CD4-positive, CD25-positive, alpha-beta regulatory T cell (primary cell): ENCODE measurements at regions not wholly inside any gene's neighbourhood (a gene's known extent, or its start where the extent isn't known, plus 50 kb on each side); places are given as distances from the start of the nearest gene placed in this dataset.
A peak's percentile ranks its signal among the peaks of the same experiment; 100 is the strongest.

Source experiments
- ATAC-seq, 2 donors: fragments of 150-1000 bp; cut with Tn5 transposase; one replicate each; pipeline ENCODE4 v1.10.0; 2021; ENCODE audit warnings: low read depth in 2 of 2, moderate number of reproducible peaks in 2 of 2, moderate library complexity in 1 of 2
- DNase-seq, 3 donors: peaks; one replicate each; pipeline versions ENCODE4 v3.0.0 to v3.0.0-alpha.2; 2012 to 2022; ENCODE audit warnings: mixed read lengths in 1 of 3
- H3K27ac ChIP-seq: one replicate; pipeline ENCODE4 v1.7.0; 2013; ENCODE audit warnings: mild to moderate bottlenecking, low read length; ENCODE audit not compliant: insufficient read depth, poor library complexity, severe bottlenecking
- H3K27me3 ChIP-seq: one replicate; pipeline ENCODE4 v1.7.0; 2013; ENCODE audit warnings: low read length; ENCODE audit not compliant: control insufficient read depth, insufficient read depth
- H3K36me3 ChIP-seq: one replicate; pipeline ENCODE4 v1.7.0; 2013; ENCODE audit warnings: mild to moderate bottlenecking, low read length, moderate library complexity; ENCODE audit not compliant: control insufficient read depth, insufficient read depth
- H3K4me1 ChIP-seq: 2 replicates; pipeline ENCODE4 v1.7.0; 2013; ENCODE audit warnings: mild to moderate bottlenecking, low read length; ENCODE audit not compliant: insufficient read depth, control insufficient read depth, poor library complexity, severe bottlenecking
- H3K4me3 ChIP-seq: one replicate; pipeline ENCODE4 v1.7.0; 2013; ENCODE audit warnings: low read depth, mild to moderate bottlenecking, low read length, moderate library complexity
- H3K9me3 ChIP-seq, 2 experiments: 1 replicate in 1 of 2; 2 replicates in 1 of 2; pipeline ENCODE4 v1.7.0; 2013; ENCODE audit warnings: low read length in 2 of 2, mild to moderate bottlenecking in 1 of 2, moderate library complexity in 1 of 2; ENCODE audit not compliant: control insufficient read depth in 2 of 2
- H3K27ac Mint-ChIP-seq, 3 donors: one replicate each; pipeline ENCODE4 v1.8.0; 2020 to 2022; ENCODE audit warnings: mild to moderate bottlenecking in 3 of 3, mixed read lengths in 3 of 3, moderate library complexity in 2 of 3
- H3K27me3 Mint-ChIP-seq: one replicate; pipeline ENCODE4 v1.8.0; 2022; ENCODE audit warnings: mild to moderate bottlenecking, mixed read lengths
- H3K36me3 Mint-ChIP-seq: one replicate; pipeline ENCODE4 v1.8.0; 2020; ENCODE audit warnings: mixed read lengths
- H3K4me1 Mint-ChIP-seq, 4 donors: one replicate each; pipeline ENCODE4 v1.8.0; 2020 to 2022; ENCODE audit warnings: mixed read lengths in 4 of 4, mild to moderate bottlenecking in 1 of 4
- H3K4me3 Mint-ChIP-seq, 4 donors: one replicate each; pipeline ENCODE4 v1.8.0; 2020 to 2022; ENCODE audit warnings: mild to moderate bottlenecking in 4 of 4, mixed read lengths in 4 of 4, moderate library complexity in 3 of 4
- H3K9me3 Mint-ChIP-seq, 7 donors: one replicate each; pipeline ENCODE4 v1.8.0; 2020 to 2022; ENCODE audit warnings: mixed read lengths in 7 of 7, mild to moderate bottlenecking in 3 of 7, moderate library complexity in 2 of 7

GRCh38 chr2:107001062-107001461 lies 115.1 kb upstream of the ST6GAL2 start:
- Histone ChIP-seq H3K27me3 (no peaks in the 10 kb centered on the region), H3K36me3 (no peaks in the 10 kb centered on the region), H3K9me3 (no peaks in the 10 kb centered on the region), H3K4me1 (no peaks in the 10 kb centered on the region), H3K27ac (no peak overlapping the region), H3K4me3 (no peak overlapping the region)
- Mint-ChIP-seq H3K4me3 (no peak overlapping the region), H3K27ac (no peak overlapping the region), H3K36me3 (no peaks in the 10 kb centered on the region), H3K27me3 (peaks cover 4% of the 10 kb centered on the region), H3K4me1 (no peaks in the 10 kb centered on the region), H3K9me3 (peaks cover 0 to 7% (median 0%) of the 10 kb centered on the region in 7 donors)
- no peak for DNase-seq
- no peak for ATAC-seq

DNA sequence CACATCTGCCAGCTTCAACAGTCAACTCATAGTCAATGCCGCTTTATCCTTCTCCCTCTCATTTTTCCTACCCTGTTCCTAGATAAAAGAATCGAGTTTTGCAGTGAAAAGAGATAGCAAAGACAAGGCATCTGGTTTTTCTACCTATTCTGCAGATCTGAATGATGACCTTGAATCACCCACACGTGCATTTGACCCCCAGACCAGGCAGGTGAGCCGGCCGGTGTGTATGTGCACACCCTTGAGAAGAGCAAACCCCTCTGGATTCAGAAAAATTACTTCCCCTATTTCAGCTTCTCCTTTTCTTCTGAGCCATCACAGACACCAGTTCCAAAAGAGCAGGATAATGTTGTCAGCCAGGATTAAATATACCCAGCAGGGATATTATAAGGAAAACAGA lies 115.6 kb upstream of the ST6GAL2 start:
- no peaks in the 10 kb centered on the region for H3K4me1 Mint-ChIP-seq
- no peaks in the 10 kb centered on the region for H3K27me3 ChIP-seq
- no peaks in the 10 kb centered on the region for H3K36me3 Mint-ChIP-seq
- ATAC-seq: no peak
- H3K4me3 Mint-ChIP-seq: no peak overlapping the region
- no peaks in the 10 kb centered on the region for H3K4me1 ChIP-seq
- H3K27ac Mint-ChIP-seq: no peak overlapping the region
- no peaks in the 10 kb centered on the region for H3K9me3 ChIP-seq
- H3K27me3 Mint-ChIP-seq: peaks cover 4% of the 10 kb centered on the region
- H3K9me3 Mint-ChIP-seq: peaks cover 0 to 7% (median 0%) of the 10 kb centered on the region in 7 donors
- no peak for DNase-seq
- H3K4me3 ChIP-seq: no peak overlapping the region
- no peaks in the 10 kb centered on the region for H3K36me3 ChIP-seq
- no peak overlapping the region for H3K27ac ChIP-seq

GRCh38 chr2:107001964-107002696 lies 116.2 kb upstream of the ST6GAL2 start:
- Histone ChIP-seq H3K36me3 (no peaks in the 10 kb centered on the region), H3K4me3 (no peak overlapping the region), H3K27ac (no peak overlapping the region), H3K4me1 (no peaks in the 10 kb centered on the region), H3K9me3 (no peaks in the 10 kb centered on the region), H3K27me3 (no peaks in the 10 kb centered on the region)
- Mint-ChIP-seq H3K36me3 (no peaks in the 10 kb centered on the region), H3K27ac (no peak overlapping the region), H3K27me3 (peaks cover 4% of the 10 kb centered on the region), H3K4me3 (no peak overlapping the region), H3K4me1 (no peaks in the 10 kb centered on the region), H3K9me3 (peaks cover 0 to 7% (median 0%) of the 10 kb centered on the region in 7 donors)
- ATAC-seq (no peak), DNase-seq (no peak)

DNA sequence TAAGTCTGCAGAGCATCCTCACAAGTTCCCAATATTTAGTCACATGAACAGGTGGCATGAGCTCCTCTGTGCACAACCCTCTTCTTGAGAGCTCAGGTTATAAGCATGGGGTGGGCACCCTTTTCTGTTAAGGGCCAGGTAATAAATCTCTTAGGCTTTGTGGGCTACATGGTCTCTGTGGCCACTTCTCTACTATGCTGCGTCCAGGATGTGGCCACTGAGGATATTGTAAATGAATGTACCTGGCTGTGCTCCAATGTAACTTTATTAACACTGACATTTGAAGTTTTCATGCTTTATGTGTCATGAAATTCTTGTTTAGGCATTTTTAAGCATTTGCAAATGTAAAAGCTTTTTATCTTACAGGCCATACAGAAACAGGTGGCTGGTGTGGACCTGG lies 116.8 kb upstream of the ST6GAL2 start:
- H3K4me1 Mint-ChIP-seq: no peaks in the 10 kb centered on the region
- no peaks in the 10 kb centered on the region for H3K36me3 Mint-ChIP-seq
- H3K27me3 Mint-ChIP-seq: peaks cover 4% of the 10 kb centered on the region
- no peak overlapping the region for H3K27ac ChIP-seq
- no peak overlapping the region for H3K4me3 Mint-ChIP-seq
- H3K4me1 ChIP-seq: no peaks in the 10 kb centered on the region
- no peaks in the 10 kb centered on the region for H3K27me3 ChIP-seq
- no peaks in the 10 kb centered on the region for H3K36me3 ChIP-seq
- no peak for ATAC-seq
- no peak for DNase-seq
- no peak overlapping the region for H3K4me3 ChIP-seq
- H3K27ac Mint-ChIP-seq: no peak overlapping the region
- peaks cover 0 to 7% (median 0%) of the 10 kb centered on the region in 7 donors for H3K9me3 Mint-ChIP-seq
- no peaks in the 10 kb centered on the region for H3K9me3 ChIP-seq

DNA sequence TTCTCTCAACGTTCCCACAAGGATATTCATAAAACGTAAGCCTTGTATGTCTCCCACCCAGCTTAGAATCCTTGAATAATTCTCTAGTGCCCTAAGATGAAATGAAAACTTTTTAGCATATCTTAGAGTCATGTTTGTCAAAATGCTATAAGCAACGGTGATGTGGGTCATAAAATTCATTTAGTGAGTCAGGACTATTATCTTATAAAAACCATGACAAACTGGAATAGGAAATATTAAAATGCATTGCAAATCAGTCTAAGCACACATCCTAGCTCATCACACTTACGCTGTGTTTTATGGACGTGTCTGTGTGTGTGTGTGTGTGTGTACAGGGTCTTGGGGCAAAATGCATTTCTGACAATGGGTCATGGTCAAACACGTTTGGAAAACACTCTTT lies 119.9 kb upstream of the ST6GAL2 start:
- Histone ChIP-seq H3K27ac (no peak overlapping the region), H3K4me3 (no peak overlapping the region), H3K4me1 (no peaks in the 10 kb centered on the region), H3K36me3 (no peaks in the 10 kb centered on the region), H3K27me3 (no peaks in the 10 kb centered on the region), H3K9me3 (no peaks in the 10 kb centered on the region)
- Mint-ChIP-seq H3K27ac (no peak overlapping the region), H3K27me3 (peaks cover 4% of the 10 kb centered on the region), H3K36me3 (no peaks in the 10 kb centered on the region), H3K9me3 (peaks cover 0 to 5% (median 0%) of the 10 kb centered on the region in 7 donors), H3K4me1 (no peaks in the 10 kb centered on the region), H3K4me3 (peak overlapping the region in 1 of 4 donors; percentile 56)
- ATAC-seq (no peak), DNase-seq (no peak)

GRCh38 chr2:107006836-107007235 lies 120.9 kb upstream of the ST6GAL2 start:
- Mint-ChIP-seq H3K27ac (no peak overlapping the region), H3K9me3 (peaks cover 0 to 5% (median 0%) of the 10 kb centered on the region in 7 donors), H3K36me3 (no peaks in the 10 kb centered on the region), H3K27me3 (peaks cover 4% of the 10 kb centered on the region), H3K4me3 (no peak overlapping the region), H3K4me1 (no peaks in the 10 kb centered on the region)
- no peaks in the 10 kb centered on the region for H3K36me3 ChIP-seq
- no peak for DNase-seq
- H3K4me3 ChIP-seq: no peak overlapping the region
- H3K4me1 ChIP-seq: no peaks in the 10 kb centered on the region
- no peaks in the 10 kb centered on the region for H3K9me3 ChIP-seq
- H3K27me3 ChIP-seq: no peaks in the 10 kb centered on the region
- no peak for ATAC-seq
- H3K27ac ChIP-seq: no peak overlapping the region

DNA sequence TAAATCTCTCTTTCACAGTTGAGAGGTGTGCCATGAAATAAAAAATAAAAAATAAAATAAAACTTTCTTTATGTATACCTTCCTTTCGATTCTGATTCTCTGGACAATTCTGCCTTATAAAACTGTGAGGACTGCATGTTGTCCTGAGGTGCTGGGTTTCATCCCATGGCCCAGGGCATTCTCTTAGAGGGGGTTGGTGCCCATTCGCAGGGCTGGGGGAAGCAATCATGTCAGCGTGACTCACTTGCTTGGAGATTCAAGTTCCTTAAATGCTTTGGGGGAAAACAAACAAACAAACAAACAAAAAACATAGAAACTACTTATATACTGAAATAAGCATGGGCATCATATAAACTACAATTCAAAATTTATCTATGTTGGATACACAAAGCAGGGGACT lies 122.0 kb upstream of the ST6GAL2 start:
- Histone ChIP-seq H3K4me3 (no peak overlapping the region), H3K27me3 (no peaks in the 10 kb centered on the region), H3K27ac (no peak overlapping the region), H3K9me3 (no peaks in the 10 kb centered on the region), H3K4me1 (no peaks in the 10 kb centered on the region), H3K36me3 (no peaks in the 10 kb centered on the region)
- no peak overlapping the region for H3K4me3 Mint-ChIP-seq
- peaks cover 0 to 2% (median 0%) of the 10 kb centered on the region in 7 donors for H3K9me3 Mint-ChIP-seq
- DNase-seq: no peak
- H3K27me3 Mint-ChIP-seq: no peaks in the 10 kb centered on the region
- no peaks in the 10 kb centered on the region for H3K4me1 Mint-ChIP-seq
- H3K36me3 Mint-ChIP-seq: no peaks in the 10 kb centered on the region
- no peak for ATAC-seq
- H3K27ac Mint-ChIP-seq: no peak overlapping the region

DNA sequence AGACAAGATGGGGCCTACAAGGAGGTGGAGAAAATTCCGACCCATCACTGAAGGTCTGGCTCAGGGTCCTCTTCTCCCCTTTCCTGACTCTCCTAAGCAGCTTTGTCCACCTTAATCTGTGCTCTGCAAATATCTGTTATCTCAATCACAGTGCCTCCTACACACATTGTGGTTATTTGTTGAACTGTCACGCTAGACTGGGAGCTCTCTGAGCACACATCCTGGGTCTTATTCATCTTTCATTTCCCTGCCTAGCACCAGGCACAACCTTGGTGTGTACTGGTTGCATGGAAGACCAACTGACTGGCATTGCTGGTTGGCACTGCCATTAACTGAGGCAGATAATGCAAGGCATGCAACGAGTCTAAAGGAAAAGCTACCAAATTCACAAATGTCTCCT lies 122.9 kb upstream of the ST6GAL2 start:
- Histone ChIP-seq H3K4me1 (no peaks in the 10 kb centered on the region), H3K27me3 (no peaks in the 10 kb centered on the region), H3K4me3 (no peak overlapping the region), H3K36me3 (no peaks in the 10 kb centered on the region), H3K27ac (no peak overlapping the region), H3K9me3 (no peaks in the 10 kb centered on the region)
- H3K4me3 Mint-ChIP-seq: no peak overlapping the region
- H3K36me3 Mint-ChIP-seq: no peaks in the 10 kb centered on the region
- DNase-seq (no peak), ATAC-seq (no peak)
- H3K9me3 Mint-ChIP-seq: peaks cover 0 to 2% (median 0%) of the 10 kb centered on the region in 7 donors
- H3K27me3 Mint-ChIP-seq: no peaks in the 10 kb centered on the region
- no peak overlapping the region for H3K27ac Mint-ChIP-seq
- H3K4me1 Mint-ChIP-seq: no peaks in the 10 kb centered on the region
